ENCODE measurements at regions not wholly inside any gene's neighbourhood (a gene's known extent, or its start where the extent isn't known, plus 50 kb on each side); places are given as distances from the start of the nearest gene placed in this dataset.

- no peak for TF ChIP-seq EZH2 (IDR thresholded peaks at IDR 0.05; ENCODE audit: low read depth, low read length, severe bottlenecking)
- no peak for TF ChIP-seq RNF2 (IDR thresholded peaks at IDR 0.05; ENCODE audit: borderline replicate concordance, low read depth, low read length, missing control alignments, poor library complexity, severe bottlenecking)
- TF ChIP-seq CTCF (IDR thresholded peaks at IDR 0.05; ENCODE audit: control extremely low read depth in 1 of 3, insufficient read depth in 1 of 3, low read depth in 1 of 3, low read length in 3 of 3): no peak
- no peak for TF ChIP-seq EP300 (IDR thresholded peaks at IDR 0.05; ENCODE audit: borderline replicate concordance in 1 of 2, low read depth in 2 of 2, low read length in 2 of 2)
Measured at GRCh38 chr2:175823002-175823706, 178.9 kb downstream of the LNPK start.

Data from H1 (cell line).